Natural killer cell (primary cell): ENCODE measurements at regions not wholly inside any gene's neighbourhood (a gene's known extent, or its start where the extent isn't known, plus 50 kb on each side); places are given as distances from the start of the nearest gene placed in this dataset.

Experiments
- ATAC-seq, 3 donors: fragments of 150-1000 bp in 2 of 3; fragments of 200-7000 bp in 1 of 3; cut with Tn5 transposase; 1 replicate in 1 of 3; 2 replicates in 2 of 3; pipeline ENCODE4 v1.10.0; 2021; ENCODE audit warnings: mild to moderate bottlenecking in 2 of 3, moderate library complexity in 2 of 3
- DNase-seq, 2 donors: peaks; one replicate each; pipeline versions ENCODE4 v3.0.0 to v3.0.0-alpha.2; 2013 to 2021; ENCODE audit warnings: mixed read lengths in 1 of 2
- H3K27ac ChIP-seq: one replicate; pipeline ENCODE4 v1.5.1; 2013; ENCODE audit warnings: mild to moderate bottlenecking, low read length
- H3K27me3 ChIP-seq: one replicate; pipeline ENCODE4 v1.6.1; 2013; ENCODE audit warnings: low read length; ENCODE audit not compliant: control insufficient read depth, insufficient read depth
- H3K36me3 ChIP-seq: one replicate; pipeline ENCODE4 v1.6.1; 2013; ENCODE audit warnings: low read length; ENCODE audit not compliant: control insufficient read depth, insufficient read depth
- H3K4me1 ChIP-seq: one replicate; pipeline ENCODE4 v1.6.1; 2013; ENCODE audit warnings: low read length; ENCODE audit not compliant: control insufficient read depth, insufficient read depth
- H3K4me3 ChIP-seq: one replicate; pipeline ENCODE4 v1.5.1; 2013; ENCODE audit warnings: low read length
- H3K9me3 ChIP-seq: one replicate; pipeline ENCODE4 v1.6.1; 2013; ENCODE audit warnings: low read length; ENCODE audit not compliant: control insufficient read depth, insufficient read depth
- H3K27ac Mint-ChIP-seq, 2 donors: one replicate each; pipeline ENCODE4 v1.8.0; 2022; ENCODE audit warnings: mild to moderate bottlenecking in 2 of 2, mixed read lengths in 2 of 2, moderate library complexity in 1 of 2
- H3K27me3 Mint-ChIP-seq, 2 donors: one replicate each; pipeline ENCODE4 v1.8.0; 2022; ENCODE audit warnings: low read depth in 2 of 2, mixed read lengths in 2 of 2
- H3K36me3 Mint-ChIP-seq: one replicate; pipeline ENCODE4 v1.8.0; 2022; ENCODE audit warnings: mixed read lengths
- H3K4me1 Mint-ChIP-seq, 2 donors: one replicate each; pipeline ENCODE4 v1.8.0; 2022; ENCODE audit warnings: mixed read lengths in 2 of 2
- H3K4me3 Mint-ChIP-seq: one replicate; pipeline ENCODE4 v1.8.0; 2022; ENCODE audit warnings: mild to moderate bottlenecking, moderate library complexity, mixed read lengths
- H3K9me3 Mint-ChIP-seq, 2 donors: one replicate each; pipeline ENCODE4 v1.8.0; 2022; ENCODE audit warnings: mixed read lengths in 2 of 2
- CTCF ChIP-seq: fragments of 200-600 bp; IDR thresholded peaks from one replicate; pipeline ENCODE4 v1.8.0; 2022; ENCODE audit warnings: antibody characterized with exemption
- WGBS: methylation state at CpG from one replicate; pipeline ENCODE4 v1.1.7; 2013; ENCODE audit warnings: missing lambda C conversion rate; ENCODE audit not compliant: insufficient coverage; 5-methylcytosine and 5-hydroxymethylcytosine counted together
- intact Hi-C: fragments of 100-400 bp; cut with micrococcal nuclease; formaldehyde crosslinking; loops from one replicate; pipeline ENCODE4 v1.14.2; 2022

- Histone ChIP-seq H3K36me3 (no peaks in the 10 kb centered on the region), H3K27me3 (no peaks in the 10 kb centered on the region), H3K27ac (no peak overlapping the region), H3K9me3 (no peaks in the 10 kb centered on the region), H3K4me3 (no peak overlapping the region), H3K4me1 (no peaks in the 10 kb centered on the region)
- no peak for TF ChIP-seq CTCF
- H3K9me3 Mint-ChIP-seq: no peaks in the 10 kb centered on the region
- H3K27ac Mint-ChIP-seq: no peak overlapping the region
- intact Hi-C loops: no loop called here
- ATAC-seq (no peak), DNase-seq (no peak)
- H3K36me3 Mint-ChIP-seq: no peaks in the 10 kb centered on the region
- H3K27me3 Mint-ChIP-seq: no peaks in the 10 kb centered on the region
- no peak overlapping the region for H3K4me3 Mint-ChIP-seq
- H3K4me1 Mint-ChIP-seq: no peaks in the 10 kb centered on the region
- 86% methylated on average over 15 of the region's 15 CpGs for WGBS
Observed at GRCh38 chr16:88325087-88325750, 57.5 kb upstream of the ZNF469 start.

GRCh38 chr16:88325976-88326375 is 56.8 kb upstream of the ZNF469 start:
- Mint-ChIP-seq H3K36me3 (no peaks in the 10 kb centered on the region), H3K27me3 (no peaks in the 10 kb centered on the region), H3K4me3 (no peak overlapping the region), H3K9me3 (no peaks in the 10 kb centered on the region), H3K27ac (no peak overlapping the region), H3K4me1 (no peaks in the 10 kb centered on the region)
- H3K27ac ChIP-seq: no peak overlapping the region
- ATAC-seq: no peak
- no peaks in the 10 kb centered on the region for H3K4me1 ChIP-seq
- no peaks in the 10 kb centered on the region for H3K27me3 ChIP-seq
- no peaks in the 10 kb centered on the region for H3K9me3 ChIP-seq
- intact Hi-C loops: no loop called here
- H3K36me3 ChIP-seq: no peaks in the 10 kb centered on the region
- TF ChIP-seq CTCF: no peak
- H3K4me3 ChIP-seq: no peak overlapping the region
- DNase-seq: no peak
- WGBS: 85% methylated on average over 3 of the region's 3 CpGs

DNA sequence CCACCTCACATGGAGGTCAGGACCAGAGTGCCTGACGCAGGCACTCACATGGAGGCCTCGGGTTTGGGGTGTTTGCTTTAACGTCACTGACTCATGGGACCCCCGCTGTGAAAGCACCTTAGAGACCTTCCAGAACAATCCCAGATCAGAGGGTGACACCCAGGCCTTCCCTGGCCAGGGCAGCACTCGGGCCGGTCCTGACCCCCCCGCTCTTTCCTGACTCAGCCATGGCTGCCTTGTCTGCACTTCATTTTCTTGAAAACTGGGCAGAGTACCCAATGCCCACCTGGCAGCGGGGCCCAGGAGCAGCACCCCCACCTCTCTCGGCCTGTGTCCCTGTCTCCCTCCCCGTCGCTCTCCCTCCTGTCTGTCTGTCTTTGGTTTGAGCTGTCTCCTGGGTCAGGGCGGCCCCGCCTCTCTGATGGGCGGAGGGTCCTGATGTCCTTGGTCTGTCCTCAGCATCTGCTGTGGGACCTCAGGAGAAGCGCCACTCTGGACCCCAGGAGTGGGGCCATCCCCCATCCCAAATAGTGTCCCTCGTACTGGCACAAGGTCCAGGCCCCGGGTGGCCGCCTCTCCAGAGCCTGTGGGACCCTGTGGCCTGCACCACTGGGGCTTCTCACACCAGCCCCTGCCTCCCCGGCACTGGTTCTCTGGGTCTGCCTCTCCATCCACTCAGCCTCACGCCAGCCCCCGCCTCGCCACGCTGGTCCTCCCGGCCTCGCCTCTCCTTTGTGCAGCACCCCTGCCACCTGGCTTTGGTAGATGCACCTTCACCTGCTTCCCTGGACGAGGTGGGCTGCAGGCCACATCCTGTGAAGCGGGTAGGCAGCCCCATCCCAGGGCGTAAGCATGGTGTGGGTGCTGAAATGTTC is 55.9 kb upstream of the ZNF469 start:
- Mint-ChIP-seq H3K4me1 (no peaks in the 10 kb centered on the region), H3K27me3 (no peaks in the 10 kb centered on the region), H3K27ac (no peak overlapping the region), H3K9me3 (no peaks in the 10 kb centered on the region), H3K4me3 (no peak overlapping the region), H3K36me3 (no peaks in the 10 kb centered on the region)
- Histone ChIP-seq H3K27ac (no peak overlapping the region), H3K4me1 (no peaks in the 10 kb centered on the region), H3K36me3 (no peaks in the 10 kb centered on the region), H3K27me3 (no peaks in the 10 kb centered on the region), H3K4me3 (no peak overlapping the region), H3K9me3 (no peaks in the 10 kb centered on the region)
- 89% methylated on average over 28 of the region's 28 CpGs for WGBS
- ATAC-seq (no peak), DNase-seq (no peak)
- intact Hi-C loops: no loop called here
- no peak for TF ChIP-seq CTCF
